CD4-positive, alpha-beta T cell treated with Interleukin-1 beta for 1 hour (primary cell): ENCODE measurements at regions not wholly inside any gene's neighbourhood (a gene's known extent, or its start where the extent isn't known, plus 50 kb on each side); places are given as distances from the start of the nearest gene placed in this dataset.

Source experiments
- DNase-seq, 2 donors: peaks; one replicate each; pipeline ENCODE4 v3.0.0-alpha.2; 2020 to 2022

- no peak for DNase-seq
Observed at GRCh38 chr5:74177961-74178360, 462.6 kb downstream of the ENC1 start.

GRCh38 chr5:74174366-74174765 lies 466.2 kb downstream of the ENC1 start:
- no peak for DNase-seq

- no peak for DNase-seq
Observed at GRCh38 chr5:74173665-74174064, 466.9 kb downstream of the ENC1 start.

- DNase-seq: no peak
Observed at GRCh38 chr5:74173241-74173640, 467.3 kb downstream of the ENC1 start.

GRCh38 chr5:74169701-74170100 lies 470.8 kb downstream of the ENC1 start:
- DNase-seq: no peak

GRCh38 chr5:74167930-74168315 lies 472.6 kb downstream of the ENC1 start:
- DNase-seq: no peak

GRCh38 chr5:74167206-74167929 lies 473.2 kb downstream of the ENC1 start:
- DNase-seq: no peak

- DNase-seq: no peak
Observed at GRCh38 chr5:74166064-74166463, 474.5 kb downstream of the ENC1 start.

GRCh38 chr5:74164725-74165235 lies 475.7 kb downstream of the ENC1 start:
- DNase-seq: no peak

- no peak for DNase-seq
Observed at GRCh38 chr5:74162524-74162923, 478.0 kb downstream of the ENC1 start.

- no peak for DNase-seq
Observed at GRCh38 chr5:74161170-74161569, 479.4 kb downstream of the ENC1 start.

- no peak for DNase-seq
Observed at GRCh38 chr5:74156728-74157383, 483.7 kb downstream of the ENC1 start.

- no peak for DNase-seq
Observed at GRCh38 chr5:74155501-74155900, 485.0 kb downstream of the ENC1 start.

- no peak for DNase-seq
Observed at GRCh38 chr5:74154526-74154925, 486.0 kb downstream of the ENC1 start.

GRCh38 chr5:74153255-74153790 lies 487.2 kb downstream of the ENC1 start:
- no peak for DNase-seq

GRCh38 chr5:74152625-74153254 lies 487.8 kb downstream of the ENC1 start:
- DNase-seq: no peak

GRCh38 chr5:74152136-74152535 lies 488.4 kb downstream of the ENC1 start:
- no peak for DNase-seq

- DNase-seq: no peak
Observed at GRCh38 chr5:74149395-74149794, 491.1 kb downstream of the ENC1 start.

- no peak for DNase-seq
Observed at GRCh38 chr5:74148321-74148720, 492.2 kb downstream of the ENC1 start.

- DNase-seq: no peak
Observed at GRCh38 chr5:74146796-74147195, 493.7 kb downstream of the ENC1 start.

GRCh38 chr5:74145951-74146350 lies 494.6 kb downstream of the ENC1 start:
- no peak for DNase-seq

GRCh38 chr5:74143721-74144330 lies 496.7 kb downstream of the ENC1 start:
- DNase-seq: no peak

GRCh38 chr5:74143151-74143550 lies 497.4 kb downstream of the ENC1 start:
- no peak for DNase-seq
